SKM-1 treated with dmso at 0.1 percent for 144 hours (cell line): ENCODE measurements at regions not wholly inside any gene's neighbourhood (a gene's known extent, or its start where the extent isn't known, plus 50 kb on each side); places are given as distances from the start of the nearest gene placed in this dataset.
"Not testable (repeated sequence)": the region's sequence is repeated elsewhere in the genome, so short reads cannot be mapped to it uniquely, and the experiment has no call there.

Source experiments
- DNase-seq: peaks from one replicate; lab custom pipeline; 2025; ENCODE audit not compliant: unreplicated experiment; lab: John Stamatoyannopoulos, UW

GRCh38 chr3:176097027-176097426 lies 1100.3 kb downstream of the TBL1XR1 start:
- DNase-seq = no peak

- not testable (repeated sequence) for DNase-seq
Measured at GRCh38 chr3:176093892-176094291, 1103.4 kb downstream of the TBL1XR1 start.

- DNase-seq = no peak
Measured at GRCh38 chr3:176090727-176091126, 1106.6 kb downstream of the TBL1XR1 start.

- DNase-seq = no peak
Measured at GRCh38 chr3:176088962-176089383, 1108.3 kb downstream of the TBL1XR1 start.

- no peak for DNase-seq
Measured at GRCh38 chr3:176087066-176087697, 1110.1 kb downstream of the TBL1XR1 start.

- no peak for DNase-seq
Measured at GRCh38 chr3:176079785-176080184, 1117.5 kb downstream of the TBL1XR1 start.

- no peak for DNase-seq
Measured at GRCh38 chr3:176078906-176079305, 1118.4 kb downstream of the TBL1XR1 start.

- DNase-seq = no peak
Measured at GRCh38 chr3:176075491-176075890, 1121.8 kb downstream of the TBL1XR1 start.

- DNase-seq = no peak
Measured at GRCh38 chr3:176075046-176075445, 1122.2 kb downstream of the TBL1XR1 start.

- DNase-seq = no peak
Measured at GRCh38 chr3:176074096-176074495, 1123.2 kb downstream of the TBL1XR1 start.

GRCh38 chr3:176071943-176072342 lies 1125.3 kb downstream of the TBL1XR1 start:
- no peak for DNase-seq

- no peak for DNase-seq
Measured at GRCh38 chr3:176068750-176069149, 1128.5 kb downstream of the TBL1XR1 start.

- no peak for DNase-seq
Measured at GRCh38 chr3:176058856-176059255, 1138.4 kb downstream of the TBL1XR1 start.

- DNase-seq = no peak
Measured at GRCh38 chr3:176055836-176056235, 1141.4 kb downstream of the TBL1XR1 start.

- no peak for DNase-seq
Measured at GRCh38 chr3:176051766-176052165, 1145.5 kb downstream of the TBL1XR1 start.

- DNase-seq = no peak
Measured at GRCh38 chr3:176046703-176047102, 1150.6 kb downstream of the TBL1XR1 start.

- DNase-seq = no peak
Measured at GRCh38 chr3:176041812-176042211, 1155.5 kb downstream of the TBL1XR1 start.

- DNase-seq = no peak
Measured at GRCh38 chr3:176041185-176041584, 1156.1 kb downstream of the TBL1XR1 start.

- no peak for DNase-seq
Measured at GRCh38 chr3:176037636-176038035, 1159.6 kb downstream of the TBL1XR1 start.

GRCh38 chr3:176032043-176032442 lies 1165.2 kb downstream of the TBL1XR1 start:
- DNase-seq = no peak

- not testable (repeated sequence) for DNase-seq
Measured at GRCh38 chr3:176016203-176016602, 1157.1 kb downstream of the NAALADL2 start.

GRCh38 chr3:176015228-176015627 lies 1156.1 kb downstream of the NAALADL2 start:
- not testable (repeated sequence) for DNase-seq

GRCh38 chr3:176009256-176009655 lies 1150.1 kb downstream of the NAALADL2 start:
- DNase-seq = no peak
